ENCODE measurements at regions not wholly inside any gene's neighbourhood (a gene's known extent, or its start where the extent isn't known, plus 50 kb on each side); places are given as distances from the start of the nearest gene placed in this dataset.

DNA sequence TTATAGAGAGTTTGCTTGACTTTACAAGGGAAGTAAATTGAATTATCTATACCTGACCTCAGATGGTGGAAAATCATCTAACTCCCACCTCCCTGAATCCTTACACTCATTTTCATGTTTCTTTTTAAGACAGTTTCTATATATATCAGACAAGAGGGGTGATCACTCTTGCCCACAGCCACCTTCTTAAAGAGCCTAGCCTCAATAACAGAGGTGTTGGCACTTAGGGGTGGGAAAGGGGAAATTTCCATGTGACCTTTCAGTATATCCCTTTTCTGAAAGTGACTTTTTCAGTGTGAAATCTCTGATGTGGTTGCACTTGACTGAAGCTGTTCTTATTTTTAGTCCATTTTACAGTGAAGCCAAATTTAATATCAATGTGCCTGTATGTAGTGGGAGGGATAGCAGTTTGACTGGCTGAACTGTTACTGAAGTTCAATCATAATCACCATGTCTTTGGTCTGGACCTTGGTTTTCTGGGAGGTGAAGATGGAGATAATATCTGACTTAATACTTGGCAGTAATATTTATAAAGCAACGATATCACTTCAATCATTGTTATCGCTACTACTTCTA, 141.3 kb downstream of the MAP3K7 start:
- TF ChIP-seq, protein P1, sequence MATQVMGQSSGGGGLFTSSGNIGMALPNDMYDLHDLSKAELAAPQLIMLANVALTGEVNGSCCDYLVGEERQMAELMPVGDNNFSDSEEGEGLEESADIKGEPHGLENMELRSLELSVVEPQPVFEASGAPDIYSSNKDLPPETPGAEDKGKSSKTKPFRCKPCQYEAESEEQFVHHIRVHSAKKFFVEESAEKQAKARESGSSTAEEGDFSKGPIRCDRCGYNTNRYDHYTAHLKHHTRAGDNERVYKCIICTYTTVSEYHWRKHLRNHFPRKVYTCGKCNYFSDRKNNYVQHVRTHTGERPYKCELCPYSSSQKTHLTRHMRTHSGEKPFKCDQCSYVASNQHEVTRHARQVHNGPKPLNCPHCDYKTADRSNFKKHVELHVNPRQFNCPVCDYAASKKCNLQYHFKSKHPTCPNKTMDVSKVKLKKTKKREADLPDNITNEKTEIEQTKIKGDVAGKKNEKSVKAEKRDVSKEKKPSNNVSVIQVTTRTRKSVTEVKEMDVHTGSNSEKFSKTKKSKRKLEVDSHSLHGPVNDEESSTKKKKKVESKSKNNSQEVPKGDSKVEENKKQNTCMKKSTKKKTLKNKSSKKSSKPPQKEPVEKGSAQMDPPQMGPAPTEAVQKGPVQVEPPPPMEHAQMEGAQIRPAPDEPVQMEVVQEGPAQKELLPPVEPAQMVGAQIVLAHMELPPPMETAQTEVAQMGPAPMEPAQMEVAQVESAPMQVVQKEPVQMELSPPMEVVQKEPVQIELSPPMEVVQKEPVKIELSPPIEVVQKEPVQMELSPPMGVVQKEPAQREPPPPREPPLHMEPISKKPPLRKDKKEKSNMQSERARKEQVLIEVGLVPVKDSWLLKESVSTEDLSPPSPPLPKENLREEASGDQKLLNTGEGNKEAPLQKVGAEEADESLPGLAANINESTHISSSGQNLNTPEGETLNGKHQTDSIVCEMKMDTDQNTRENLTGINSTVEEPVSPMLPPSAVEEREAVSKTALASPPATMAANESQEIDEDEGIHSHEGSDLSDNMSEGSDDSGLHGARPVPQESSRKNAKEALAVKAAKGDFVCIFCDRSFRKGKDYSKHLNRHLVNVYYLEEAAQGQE (IDR thresholded peaks at IDR 0.05; ENCODE audit: unreplicated experiment) = no peak
- TF ChIP-seq, protein P2, sequence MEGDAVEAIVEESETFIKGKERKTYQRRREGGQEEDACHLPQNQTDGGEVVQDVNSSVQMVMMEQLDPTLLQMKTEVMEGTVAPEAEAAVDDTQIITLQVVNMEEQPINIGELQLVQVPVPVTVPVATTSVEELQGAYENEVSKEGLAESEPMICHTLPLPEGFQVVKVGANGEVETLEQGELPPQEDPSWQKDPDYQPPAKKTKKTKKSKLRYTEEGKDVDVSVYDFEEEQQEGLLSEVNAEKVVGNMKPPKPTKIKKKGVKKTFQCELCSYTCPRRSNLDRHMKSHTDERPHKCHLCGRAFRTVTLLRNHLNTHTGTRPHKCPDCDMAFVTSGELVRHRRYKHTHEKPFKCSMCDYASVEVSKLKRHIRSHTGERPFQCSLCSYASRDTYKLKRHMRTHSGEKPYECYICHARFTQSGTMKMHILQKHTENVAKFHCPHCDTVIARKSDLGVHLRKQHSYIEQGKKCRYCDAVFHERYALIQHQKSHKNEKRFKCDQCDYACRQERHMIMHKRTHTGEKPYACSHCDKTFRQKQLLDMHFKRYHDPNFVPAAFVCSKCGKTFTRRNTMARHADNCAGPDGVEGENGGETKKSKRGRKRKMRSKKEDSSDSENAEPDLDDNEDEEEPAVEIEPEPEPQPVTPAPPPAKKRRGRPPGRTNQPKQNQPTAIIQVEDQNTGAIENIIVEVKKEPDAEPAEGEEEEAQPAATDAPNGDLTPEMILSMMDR (conservative IDR thresholded peaks at IDR 0.05; ENCODE audit: low read depth in 2 of 2) = no peak
- TF ChIP-seq EZH2phosphoT487 (IDR thresholded peaks at IDR 0.05; ENCODE audit: unreplicated experiment) = no peak
- no peak for TF ChIP-seq EZH2 (IDR thresholded peaks at IDR 0.05; ENCODE audit: low read depth, unreplicated experiment)
- TF ChIP-seq POLR2AphosphoS5 (IDR thresholded peaks at IDR 0.05; ENCODE audit: low read depth) = no peak
- TF ChIP-seq CREB1 (CRISPR knock-in tag; IDR thresholded peaks at IDR 0.05; ENCODE audit: low read depth) = no peak
- TF ChIP-seq NANOG (IDR thresholded peaks at IDR 0.05; ENCODE audit: borderline replicate concordance) = no peak
- TF ChIP-seq JUNB (IDR thresholded peaks at IDR 0.05; ENCODE audit: unreplicated experiment) = no peak
